Duodenal mucosa (tissue), 2 donors: ENCODE measurements at regions not wholly inside any gene's neighbourhood (a gene's known extent, or its start where the extent isn't known, plus 50 kb on each side); places are given as distances from the start of the nearest gene placed in this dataset.

Experiments used
- H3K27ac ChIP-seq: one replicate; pipeline ENCODE4 v1.7.0; 2013; ENCODE audit warnings: low read depth, low read length
- H3K27me3 ChIP-seq, 2 donors: one replicate each; pipeline ENCODE4 v1.7.0; 2013; ENCODE audit warnings: low read length in 2 of 2, control low read depth in 1 of 2; ENCODE audit not compliant: insufficient read depth in 2 of 2, control insufficient read depth in 1 of 2
- H3K36me3 ChIP-seq, 2 donors: one replicate each; pipeline ENCODE4 v1.7.0; 2013; ENCODE audit warnings: low read length in 2 of 2, control low read depth in 1 of 2; ENCODE audit not compliant: insufficient read depth in 2 of 2, control insufficient read depth in 1 of 2
- H3K4me1 ChIP-seq, 2 donors: one replicate each; pipeline ENCODE4 v1.7.0; 2013; ENCODE audit warnings: low read length in 2 of 2, control low read depth in 1 of 2; ENCODE audit not compliant: insufficient read depth in 2 of 2, control insufficient read depth in 1 of 2
- H3K4me3 ChIP-seq, 2 donors: one replicate each; pipeline ENCODE4 v1.7.0; 2013; ENCODE audit warnings: low read length in 2 of 2, low read depth in 1 of 2
- H3K9ac ChIP-seq, 2 donors: one replicate each; pipeline ENCODE4 v1.7.0; 2013; ENCODE audit warnings: low read length in 2 of 2, low read depth in 1 of 2
- H3K9me3 ChIP-seq, 2 donors: one replicate each; pipeline ENCODE4 v1.7.0; 2013; ENCODE audit warnings: low read length in 2 of 2, control low read depth in 1 of 2; ENCODE audit not compliant: control insufficient read depth in 1 of 2

DNA sequence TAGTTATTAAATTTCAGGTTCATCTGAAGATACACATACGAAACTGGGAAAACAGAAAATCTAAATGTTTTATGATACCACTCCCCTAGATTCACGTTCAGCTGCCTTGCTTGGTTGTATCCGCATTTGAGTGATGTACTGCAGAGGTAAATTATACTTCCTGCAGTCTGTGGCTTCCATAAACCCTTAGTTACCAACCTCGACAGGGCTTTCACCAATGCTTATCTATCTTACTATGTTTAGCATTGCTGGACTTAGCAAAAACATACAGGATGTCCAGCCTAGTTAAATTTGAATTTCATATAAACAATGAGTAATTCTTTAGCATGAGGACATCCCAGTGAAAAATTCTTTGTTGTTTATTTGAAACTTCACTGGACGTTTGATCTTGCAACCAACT lies 108.8 kb downstream of the TMA16 start:
- Histone ChIP-seq H3K4me1 (no peaks in the 10 kb centered on the region), H3K4me3 (no peak overlapping the region), H3K27ac (no peak overlapping the region), H3K36me3 (no peaks in the 10 kb centered on the region), H3K9ac (no peak overlapping the region), H3K27me3 (no peaks in the 10 kb centered on the region), H3K9me3 (no peaks in the 10 kb centered on the region)

DNA sequence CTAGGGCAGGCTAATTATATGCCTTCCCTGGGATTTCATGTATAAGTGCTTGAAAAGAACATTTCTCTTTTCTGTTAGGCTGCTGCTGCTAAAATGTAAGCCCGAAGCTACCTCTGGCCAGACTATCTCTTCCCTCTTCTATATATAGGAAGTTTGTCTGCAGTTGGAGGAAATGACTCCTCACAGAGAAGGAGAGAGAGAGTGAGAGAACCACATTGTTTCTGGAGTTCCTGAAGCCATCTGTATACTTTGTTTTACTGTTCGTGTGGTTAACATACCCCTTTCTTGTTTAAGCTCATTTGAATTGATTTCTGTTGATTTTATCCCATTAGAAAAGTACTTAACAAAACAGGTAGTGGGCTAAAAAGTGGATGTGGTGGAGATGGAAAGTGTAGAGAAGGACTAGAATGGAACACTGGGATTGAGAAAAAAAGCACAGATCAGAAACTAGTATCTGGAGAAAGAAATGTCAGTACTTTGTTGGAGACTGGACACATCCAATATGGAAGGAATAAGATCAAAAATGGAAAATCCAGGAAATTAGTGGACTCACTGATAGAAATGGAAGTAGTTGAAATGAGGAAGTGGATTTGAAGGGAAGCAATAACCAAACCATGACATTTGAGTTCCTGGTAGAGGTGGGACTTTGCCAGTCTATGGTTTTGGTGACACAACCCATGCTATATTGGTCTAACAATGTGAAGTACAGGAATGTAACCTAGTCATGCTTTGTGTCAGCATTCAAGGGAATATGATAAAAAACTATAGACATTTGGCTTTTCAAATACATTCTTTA lies 112.6 kb downstream of the TMA16 start:
- no peaks in the 10 kb centered on the region for H3K4me1 ChIP-seq

DNA sequence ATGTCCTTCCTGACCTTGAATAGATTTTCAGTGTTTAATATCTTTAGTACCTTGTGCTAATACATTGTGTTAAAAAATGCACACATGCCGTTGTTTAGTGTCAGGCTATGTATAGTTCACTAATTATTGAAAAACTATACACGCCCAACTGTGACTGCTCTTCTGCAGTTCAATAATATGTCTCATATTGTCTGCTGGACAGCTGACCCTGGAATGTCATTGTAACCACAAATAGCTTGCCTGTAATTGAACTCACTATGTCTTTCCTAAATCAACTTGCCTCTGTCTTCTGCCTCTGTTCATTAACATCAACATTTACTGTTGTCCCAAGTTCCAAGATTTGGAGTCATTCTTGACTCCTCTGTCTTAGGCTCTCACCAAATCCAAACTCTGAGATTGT lies 114.5 kb downstream of the TMA16 start:
- no peak overlapping the region for H3K9ac ChIP-seq
- H3K4me1 ChIP-seq, result no peaks in the 10 kb centered on the region
- no peaks in the 10 kb centered on the region for H3K9me3 ChIP-seq
- no peak overlapping the region for H3K27ac ChIP-seq
- no peaks in the 10 kb centered on the region for H3K27me3 ChIP-seq
- H3K36me3 ChIP-seq, result no peaks in the 10 kb centered on the region
- no peak overlapping the region for H3K4me3 ChIP-seq

More for the DNA sequence above, 112.6 kb downstream of the TMA16 start:
- H3K36me3 ChIP-seq, result no peaks in the 10 kb centered on the region
- no peak overlapping the region for H3K9ac ChIP-seq
- H3K9me3 ChIP-seq, result no peaks in the 10 kb centered on the region
- no peaks in the 10 kb centered on the region for H3K27me3 ChIP-seq
- H3K4me3 ChIP-seq, result no peak overlapping the region
- H3K27ac ChIP-seq, result no peak overlapping the region

DNA sequence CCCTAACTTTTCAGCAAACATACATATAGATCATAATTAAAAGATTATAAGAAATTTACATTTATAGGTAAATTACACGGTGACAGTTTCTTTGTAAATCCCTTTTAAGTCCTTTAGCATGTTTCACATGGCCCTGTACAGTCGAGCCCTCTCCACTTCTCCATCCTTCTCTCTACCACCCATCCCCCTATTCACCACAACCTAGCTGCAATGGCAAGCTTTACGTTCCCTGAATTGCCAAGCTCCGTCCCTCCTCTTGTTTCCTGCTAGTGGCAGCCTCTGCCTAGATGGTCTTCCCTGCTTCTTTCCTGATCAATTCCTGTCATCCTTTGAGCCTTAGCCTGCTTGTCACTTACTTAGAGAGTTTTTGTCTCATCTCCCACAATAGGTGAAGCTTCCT lies 116.2 kb downstream of the TMA16 start:
- no peaks in the 10 kb centered on the region for H3K9me3 ChIP-seq
- H3K36me3 ChIP-seq, result no peaks in the 10 kb centered on the region
- no peak overlapping the region for H3K27ac ChIP-seq
- H3K27me3 ChIP-seq, result peaks cover 0 to 2% of the 10 kb centered on the region in 2 donors
- peak overlapping the region in 1 of 2 donors; percentile 46 for H3K4me3 ChIP-seq
- H3K9ac ChIP-seq, result no peak overlapping the region
- no peaks in the 10 kb centered on the region for H3K4me1 ChIP-seq

DNA sequence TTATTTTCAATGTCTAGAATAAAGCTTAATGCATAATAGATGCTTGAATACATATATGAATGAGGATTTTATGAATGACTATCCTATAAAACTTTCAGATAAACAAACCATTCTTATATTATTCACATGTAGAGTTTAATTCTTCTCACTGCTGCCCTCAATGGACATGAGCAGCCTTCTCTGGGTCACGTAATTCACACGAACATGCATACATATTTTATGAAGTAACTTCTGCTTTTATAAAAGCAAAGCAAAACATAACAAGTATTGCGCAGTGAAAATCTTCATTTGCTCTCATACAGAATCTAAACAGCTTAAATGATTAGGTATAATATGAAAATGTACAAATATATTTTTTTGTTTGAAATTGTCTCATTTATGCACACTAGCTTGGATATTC lies 116.7 kb downstream of the TMA16 start:
- no peaks in the 10 kb centered on the region for H3K4me1 ChIP-seq
- peaks cover 0 to 2% of the 10 kb centered on the region in 2 donors for H3K27me3 ChIP-seq
- H3K27ac ChIP-seq, result no peak overlapping the region
- no peaks in the 10 kb centered on the region for H3K36me3 ChIP-seq
- H3K9ac ChIP-seq, result peak overlapping the region in 1 of 2 donors; percentile 30
- H3K9me3 ChIP-seq, result no peaks in the 10 kb centered on the region
- H3K4me3 ChIP-seq, result no peak overlapping the region

DNA sequence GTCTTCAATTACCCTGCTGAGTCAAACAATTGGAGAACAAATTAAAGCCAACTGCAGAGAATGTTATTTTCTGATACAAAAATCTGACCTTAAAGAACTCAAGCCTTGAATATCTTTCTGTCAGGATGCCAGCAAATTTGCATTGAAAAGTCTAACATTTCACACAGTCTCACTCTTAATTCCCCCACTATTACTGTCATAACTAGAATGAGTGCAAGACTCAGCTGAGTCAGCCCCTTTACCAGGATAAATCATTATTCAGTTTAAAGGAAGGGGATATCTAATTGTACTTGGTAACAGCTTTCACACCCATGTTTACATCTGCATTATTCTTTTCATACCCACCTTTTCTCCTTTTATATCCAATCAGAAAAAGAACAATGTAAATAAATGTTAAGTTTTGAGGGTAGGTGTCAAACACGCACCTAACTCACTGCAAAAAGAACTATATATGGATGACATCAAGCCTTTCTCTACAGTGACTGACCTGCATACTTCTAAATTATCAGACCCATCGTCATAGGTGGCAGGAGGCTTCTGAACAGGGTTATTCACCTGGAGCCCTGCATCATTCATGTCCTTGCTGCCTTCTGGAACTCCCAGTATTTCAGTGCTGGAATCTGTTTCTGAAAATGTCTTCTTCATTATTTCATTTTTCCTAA lies 117.4 kb downstream of the TMA16 start:
- Histone ChIP-seq H3K9me3 (no peaks in the 10 kb centered on the region), H3K9ac (peak overlapping the region in 1 of 2 donors; percentile 30), H3K27me3 (peaks cover 0 to 2% of the 10 kb centered on the region in 2 donors), H3K27ac (no peak overlapping the region), H3K4me1 (no peaks in the 10 kb centered on the region), H3K36me3 (no peaks in the 10 kb centered on the region), H3K4me3 (peak overlapping the region; percentile 2 to 42)

DNA sequence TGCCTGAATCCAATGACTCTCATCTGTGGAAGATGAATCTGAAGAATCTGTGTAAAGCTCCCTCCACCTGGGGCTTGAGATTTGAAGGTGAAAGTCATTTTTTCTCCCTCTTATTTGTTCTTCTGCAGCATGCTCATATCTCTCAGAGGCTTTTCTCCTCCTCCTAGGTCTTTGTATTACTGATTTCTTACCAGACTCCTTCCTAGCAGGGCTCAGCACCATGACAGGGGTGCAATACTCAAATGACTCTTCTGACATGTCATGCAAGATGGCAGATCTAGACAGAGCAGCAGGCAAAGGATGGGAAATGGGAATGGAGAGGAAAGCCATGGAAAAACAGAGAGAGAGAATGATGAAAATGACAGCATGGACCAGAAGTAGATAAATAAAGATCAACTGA lies 118.3 kb downstream of the TMA16 start:
- peak overlapping the region; percentile 35 to 42 for H3K4me3 ChIP-seq
- no peak overlapping the region for H3K27ac ChIP-seq
- peaks cover 0 to 2% of the 10 kb centered on the region in 2 donors for H3K27me3 ChIP-seq
- H3K9me3 ChIP-seq, result no peaks in the 10 kb centered on the region
- H3K4me1 ChIP-seq, result no peaks in the 10 kb centered on the region
- no peak overlapping the region for H3K9ac ChIP-seq
- H3K36me3 ChIP-seq, result no peaks in the 10 kb centered on the region

DNA sequence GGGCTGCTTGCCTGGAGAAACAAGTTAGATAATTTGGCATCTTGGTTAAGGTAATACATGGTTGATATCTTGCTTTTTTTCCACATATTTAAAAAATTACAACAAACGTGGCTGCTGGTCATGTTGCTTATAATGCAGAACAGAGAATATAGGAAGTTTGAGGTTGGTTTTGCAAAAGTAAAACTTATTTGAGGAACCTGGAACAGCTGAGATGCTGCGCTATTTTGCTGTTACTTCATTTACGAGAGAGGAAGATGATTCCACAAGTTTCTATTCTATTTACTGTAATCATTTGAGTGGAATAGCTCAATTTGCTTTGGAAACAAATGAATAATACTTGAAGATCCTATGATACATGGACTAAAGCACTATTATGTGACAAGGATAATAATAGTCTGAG lies 118.9 kb downstream of the TMA16 start:
- H3K9me3 ChIP-seq, result no peaks in the 10 kb centered on the region
- H3K4me1 ChIP-seq, result no peaks in the 10 kb centered on the region
- H3K36me3 ChIP-seq, result no peaks in the 10 kb centered on the region
- no peak overlapping the region for H3K9ac ChIP-seq
- peaks cover 0 to 2% of the 10 kb centered on the region in 2 donors for H3K27me3 ChIP-seq
- peak overlapping the region in 1 of 2 donors; percentile 35 for H3K4me3 ChIP-seq
- H3K27ac ChIP-seq, result no peak overlapping the region

DNA sequence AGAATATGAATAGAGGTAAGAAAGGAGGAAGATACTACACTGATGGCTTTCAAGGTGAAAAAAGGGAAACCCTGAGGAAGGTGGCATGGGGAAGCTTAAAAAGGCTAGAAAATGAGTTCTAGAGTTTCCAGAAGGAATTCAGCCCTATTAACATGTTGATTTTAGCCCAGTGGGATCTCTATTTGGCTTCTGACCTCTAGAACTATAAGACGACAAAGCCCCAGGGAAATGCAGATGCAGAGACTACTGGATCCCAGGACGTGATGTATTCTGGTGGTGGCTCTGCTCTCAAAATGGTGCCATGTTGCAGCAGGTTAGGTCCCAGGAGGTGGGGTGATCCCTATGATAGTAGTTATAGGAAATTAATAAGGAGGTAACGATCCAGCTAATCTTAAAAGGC lies 120.4 kb downstream of the TMA16 start:
- Histone ChIP-seq H3K36me3 (no peaks in the 10 kb centered on the region), H3K27ac (no peak overlapping the region), H3K9me3 (no peaks in the 10 kb centered on the region), H3K9ac (no peak overlapping the region), H3K27me3 (peaks cover 0 to 2% of the 10 kb centered on the region in 2 donors), H3K4me3 (no peak overlapping the region), H3K4me1 (no peaks in the 10 kb centered on the region)

DNA sequence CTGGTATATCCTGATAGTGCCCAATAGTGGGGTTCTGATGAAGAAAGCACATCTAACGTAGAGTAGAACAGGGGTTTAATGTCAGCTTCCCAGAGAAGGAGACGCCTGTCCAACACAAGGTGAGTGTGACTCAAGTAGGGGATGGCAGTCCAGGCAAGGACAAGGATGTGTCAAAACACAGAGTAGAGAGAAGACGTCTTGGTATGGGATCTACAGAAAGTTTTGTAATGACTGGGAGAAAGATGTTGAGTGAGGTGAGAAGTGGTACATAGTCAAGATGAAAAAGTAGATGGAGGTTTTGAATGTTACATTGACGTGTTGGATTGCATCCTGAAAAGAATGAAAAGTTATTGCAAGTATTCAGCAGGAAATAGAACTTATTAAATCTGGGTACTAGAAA lies 124.4 kb downstream of the TMA16 start:
- Histone ChIP-seq H3K9me3 (no peaks in the 10 kb centered on the region), H3K27me3 (peaks cover 0 to 2% of the 10 kb centered on the region in 2 donors), H3K27ac (no peak overlapping the region), H3K9ac (no peak overlapping the region), H3K4me3 (no peak overlapping the region), H3K36me3 (no peaks in the 10 kb centered on the region), H3K4me1 (no peaks in the 10 kb centered on the region)
